Endothelial cell of umbilical vein (primary cell): ENCODE measurements at regions not wholly inside any gene's neighbourhood (a gene's known extent, or its start where the extent isn't known, plus 50 kb on each side); places are given as distances from the start of the nearest gene placed in this dataset.

Experiments
- BruUV-seq: library from RNA; stranded (reverse); fragments of 400-500 nt; replicated peaks from 2 replicates; lab custom pipeline; 2021; lab: Mats Ljungman, UMichigan
- CTCF ChIA-PET: fragments of 300-600, 350-600 bp; sonication (Branson Sonifier 250); formaldehyde crosslinking; loops from one replicate; lab custom pipeline; 2021; ENCODE audit warnings: antibody characterized with exemption, inconsistent platforms; lab: Charles Lee
- POLR2A ChIA-PET: fragments of 300-600, 350-600 bp; sonication (Branson Sonifier 250); formaldehyde crosslinking; loops from one replicate; lab custom pipeline; 2021; ENCODE audit warnings: antibody characterized with exemption, inconsistent platforms; lab: Charles Lee
- DNase-seq: peaks from one replicate; pipeline ENCODE4 v3.0.0-alpha.2; 2011; ENCODE audit warnings: low read depth, low spot score
- FAIRE-seq: peaks from 2 replicates; lab custom pipeline; 2011; peaks lifted over from hg19 to GRCh38; lab: Jason Lieb, UNC
- H2AFZ ChIP-seq: 2 replicates; pipeline ENCODE4 v1.6.0; 2012; ENCODE audit warnings: low read depth, low read length, control low read depth, inconsistent platforms
- H3K27ac ChIP-seq: 2 replicates; pipeline ENCODE4 v1.5.1; 2011; ENCODE audit warnings: low read depth, mild to moderate bottlenecking, control low read depth, low read length, moderate library complexity; ENCODE audit not compliant: insufficient read depth
- H3K27me3 ChIP-seq, 2 experiments: 2 replicates each; pipeline versions ENCODE4 v1.6.0 to v1.6.1; 2011; ENCODE audit warnings: low read length in 2 of 2, mixed read lengths in 1 of 2; ENCODE audit not compliant: control insufficient read depth in 2 of 2, insufficient read depth in 2 of 2
- H3K36me3 ChIP-seq, 2 experiments: 2 replicates in 1 of 2; 3 replicates in 1 of 2; pipeline ENCODE4 v1.5.1; 2011; ENCODE audit warnings: low read length in 2 of 2, mild to moderate bottlenecking in 1 of 2, moderate library complexity in 1 of 2; ENCODE audit not compliant: control insufficient read depth in 2 of 2, insufficient read depth in 2 of 2; ENCODE audit errors: extremely low read depth in 1 of 2
- H3K4me1 ChIP-seq: 3 replicates; pipeline ENCODE4 v1.5.1; 2011; ENCODE audit warnings: mild to moderate bottlenecking, low read length; ENCODE audit not compliant: control insufficient read depth, insufficient read depth; ENCODE audit errors: extremely low read depth
- H3K4me2 ChIP-seq: 2 replicates; pipeline ENCODE4 v1.6.1; 2011; ENCODE audit warnings: low read length, control low read depth, mixed read lengths; ENCODE audit not compliant: insufficient read depth
- H3K4me3 ChIP-seq, 3 experiments: fragments of 200-600 bp in 1 of 3; sonication (generic), shearing (Covaris generic) in 1 of 3; replicated peaks in 1 of 3; 2 replicates each; pipeline ENCODE4 v1.5.1; 2011 to 2016; ENCODE audit warnings: control low read depth in 3 of 3, low read length in 3 of 3, mild to moderate bottlenecking in 2 of 3, inconsistent platforms in 1 of 3, low read depth in 1 of 3, moderate library complexity in 1 of 3; ENCODE audit not compliant: insufficient read depth in 1 of 3
- H3K79me2 ChIP-seq: 2 replicates; pipeline ENCODE4 v1.6.0; 2012; ENCODE audit warnings: low read length, inconsistent platforms; ENCODE audit not compliant: control insufficient read depth, insufficient read depth
- H3K9ac ChIP-seq: replicated peaks from 2 replicates; pipeline ENCODE3; 2011; ENCODE audit warnings: low read length, control low read depth; ENCODE audit not compliant: insufficient read depth; ENCODE audit errors: extremely low read depth
- H3K9me1 ChIP-seq: replicated peaks from 3 replicates; pipeline ENCODE4 v1.6.0; 2011; ENCODE audit warnings: mild to moderate bottlenecking, low read length; ENCODE audit not compliant: control insufficient read depth, insufficient read depth; ENCODE audit errors: extremely low read depth
- H3K9me3 ChIP-seq: replicated peaks from 2 replicates; pipeline ENCODE4 v1.5.1; 2012; ENCODE audit warnings: low read length, inconsistent platforms; ENCODE audit not compliant: control insufficient read depth, insufficient read depth
- H4K20me1 ChIP-seq: replicated peaks from 2 replicates; pipeline ENCODE3; 2011; ENCODE audit warnings: mild to moderate bottlenecking, low read length; ENCODE audit not compliant: control insufficient read depth, insufficient read depth; ENCODE audit errors: extremely low read depth
- EZH2 ChIP-seq: IDR thresholded peaks from 2 replicates; pipeline ENCODE4 v1.6.1; 2012; ENCODE audit warnings: borderline replicate concordance, low read depth, mild to moderate bottlenecking, moderate library complexity, low read length, inconsistent platforms; ENCODE audit not compliant: severe bottlenecking
- FOS ChIP-seq: IDR thresholded peaks from 2 replicates; pipeline ENCODE4 v1.6.1; 2011; ENCODE audit warnings: mild to moderate bottlenecking, low read length, moderate library complexity, borderline replicate concordance; ENCODE audit not compliant: insufficient read depth
- GATA2 ChIP-seq: IDR thresholded peaks from 2 replicates; pipeline ENCODE4 v1.7.0; 2011; ENCODE audit warnings: low read depth, mild to moderate bottlenecking, moderate library complexity, mixed read lengths, low read length; ENCODE audit not compliant: insufficient read length, insufficient read depth
- JUN ChIP-seq: IDR thresholded peaks from 2 replicates; pipeline ENCODE4 v1.6.1; 2011; ENCODE audit warnings: borderline replicate concordance, low read depth; ENCODE audit not compliant: insufficient read length, insufficient read depth
- MYC ChIP-seq: IDR thresholded peaks from one replicate; pipeline ENCODE4 v1.6.1; 2011; ENCODE audit warnings: mild to moderate bottlenecking, low read depth, low read length
- POLR2A ChIP-seq: IDR thresholded peaks from 2 replicates; pipeline ENCODE4 v1.6.1; 2012; ENCODE audit warnings: low read depth, mild to moderate bottlenecking, control low read depth, low read length
- POLR2AphosphoS5 ChIP-seq: IDR thresholded peaks from 2 replicates; pipeline ENCODE4 v1.6.1; 2012; ENCODE audit warnings: low read depth, mild to moderate bottlenecking, control low read depth, low read length, moderate library complexity; ENCODE audit not compliant: insufficient read depth
- dilution Hi-C: fragments of 300-500 bp; cut with MboI; formaldehyde crosslinking; loops from one replicate; pipeline ENCODE4 v1.15.0; 2019; ENCODE audit warnings: low sequenced_read_pairs; ENCODE audit not compliant: extremely low pct_ligation_motif_present
- intact Hi-C: fragments of 100-400 bp; cut with micrococcal nuclease; formaldehyde crosslinking; loops from one replicate; pipeline ENCODE4 v1.10.0; 2022
- TF ChIP-seq, protein P1 (sequence below), 2 donors: IDR thresholded peaks; 1 replicate in 1 of 2; 2 replicates in 1 of 2; pipeline ENCODE4 v1.5.1; 2011; ENCODE audit warnings: low read length in 2 of 2, mild to moderate bottlenecking in 2 of 2, moderate library complexity in 2 of 2, control low read depth in 1 of 2, inconsistent platforms in 1 of 2, low read depth in 1 of 2; ENCODE audit not compliant: insufficient read depth in 1 of 2; ENCODE audit errors: extremely low read depth in 1 of 2
- TF ChIP-seq, protein P2 (sequence below): IDR thresholded peaks from 2 replicates; pipeline ENCODE4 v1.6.1; 2011; ENCODE audit not compliant: insufficient read depth, insufficient read length

DNA sequence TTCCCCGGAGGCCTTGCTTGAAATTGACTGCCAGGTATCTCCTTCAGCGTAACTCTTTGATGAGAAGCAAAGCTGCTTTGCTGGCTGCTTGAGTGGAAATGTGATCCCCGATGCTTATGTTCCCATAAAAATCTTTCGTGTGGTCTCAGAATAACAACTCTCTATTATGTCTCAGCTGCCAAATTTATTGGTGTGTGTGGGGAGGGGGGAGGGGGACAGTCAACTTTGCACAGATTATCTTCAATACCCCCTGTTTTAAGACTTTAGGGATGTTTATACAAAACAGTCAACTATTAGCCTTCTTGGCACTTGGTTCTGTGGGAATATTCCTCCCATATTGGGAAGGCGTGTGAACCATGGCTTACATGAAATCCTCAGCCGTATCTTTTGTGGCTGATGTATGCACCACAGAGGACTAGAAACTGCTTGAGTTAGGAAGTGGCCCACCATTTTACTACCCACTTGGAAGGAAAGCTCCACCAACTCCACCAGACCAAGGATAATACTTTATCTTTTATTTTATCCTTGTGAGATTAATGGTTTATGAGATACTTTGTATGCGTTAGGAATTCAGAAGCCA lies 101.5 kb upstream of the SLC24A3 start:
- Histone ChIP-seq H4K20me1 (no peaks in the 10 kb centered on the region), H3K9me1 (no peaks in the 10 kb centered on the region), H3K36me3 (no peaks in the 10 kb centered on the region), H3K4me3 (no peak overlapping the region), H3K27me3 (no peaks in the 10 kb centered on the region), H3K9me3 (peaks cover 6% of the 10 kb centered on the region), H3K27ac (no peak overlapping the region), H2AFZ (no peak overlapping the region), H3K79me2 (no peaks in the 10 kb centered on the region), H3K4me1 (no peaks in the 10 kb centered on the region), H3K4me2 (no peak overlapping the region), H3K9ac (no peak overlapping the region)
- dilution Hi-C loops (no loop called here), intact Hi-C loops (no loop called here)
- CTCF ChIA-PET, result no interaction called here
- DNase-seq (no peak), FAIRE-seq (no peak)
- POLR2A ChIA-PET, result no interaction called here
- no TSS peak for BruUV-seq
- no peak for TF ChIP-seq EZH2
- TF ChIP-seq JUN, result no peak
- TF ChIP-seq, protein P1, sequence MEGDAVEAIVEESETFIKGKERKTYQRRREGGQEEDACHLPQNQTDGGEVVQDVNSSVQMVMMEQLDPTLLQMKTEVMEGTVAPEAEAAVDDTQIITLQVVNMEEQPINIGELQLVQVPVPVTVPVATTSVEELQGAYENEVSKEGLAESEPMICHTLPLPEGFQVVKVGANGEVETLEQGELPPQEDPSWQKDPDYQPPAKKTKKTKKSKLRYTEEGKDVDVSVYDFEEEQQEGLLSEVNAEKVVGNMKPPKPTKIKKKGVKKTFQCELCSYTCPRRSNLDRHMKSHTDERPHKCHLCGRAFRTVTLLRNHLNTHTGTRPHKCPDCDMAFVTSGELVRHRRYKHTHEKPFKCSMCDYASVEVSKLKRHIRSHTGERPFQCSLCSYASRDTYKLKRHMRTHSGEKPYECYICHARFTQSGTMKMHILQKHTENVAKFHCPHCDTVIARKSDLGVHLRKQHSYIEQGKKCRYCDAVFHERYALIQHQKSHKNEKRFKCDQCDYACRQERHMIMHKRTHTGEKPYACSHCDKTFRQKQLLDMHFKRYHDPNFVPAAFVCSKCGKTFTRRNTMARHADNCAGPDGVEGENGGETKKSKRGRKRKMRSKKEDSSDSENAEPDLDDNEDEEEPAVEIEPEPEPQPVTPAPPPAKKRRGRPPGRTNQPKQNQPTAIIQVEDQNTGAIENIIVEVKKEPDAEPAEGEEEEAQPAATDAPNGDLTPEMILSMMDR (IDR thresholded peaks at IDR 0.05; ENCODE audit: extremely low read depth in 1 of 2, insufficient read depth in 1 of 2, low read depth in 1 of 2, low read length in 2 of 2), result no peak
- no peak for TF ChIP-seq POLR2AphosphoS5

DNA sequence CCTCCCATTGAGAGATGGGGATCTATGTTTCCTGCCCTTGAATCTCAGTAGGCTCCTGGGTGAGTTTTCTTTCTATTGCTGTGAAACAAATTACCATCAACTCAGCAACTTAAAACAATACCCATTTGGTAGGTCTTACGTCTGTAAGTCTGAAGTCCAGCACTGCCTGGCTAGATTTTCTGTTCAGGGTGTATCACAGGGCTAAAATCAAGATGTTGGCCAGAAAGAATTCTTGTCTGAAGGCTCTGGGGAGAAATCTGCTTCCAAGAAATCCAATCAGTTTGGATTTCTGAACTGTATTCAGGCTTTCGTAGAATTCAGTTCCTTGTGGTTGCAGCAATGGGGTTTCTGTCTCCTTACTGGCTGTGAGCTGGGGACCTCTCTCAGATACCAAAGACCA lies 99.6 kb upstream of the SLC24A3 start:
- no peak overlapping the region for H3K27ac ChIP-seq
- H2AFZ ChIP-seq, result no peak overlapping the region
- no peak overlapping the region for H3K4me2 ChIP-seq
- TF ChIP-seq, protein P1 (IDR thresholded peaks at IDR 0.05; ENCODE audit: extremely low read depth in 1 of 2, insufficient read depth in 1 of 2, low read depth in 1 of 2, low read length in 2 of 2), result no peak
- TF ChIP-seq, protein P2, sequence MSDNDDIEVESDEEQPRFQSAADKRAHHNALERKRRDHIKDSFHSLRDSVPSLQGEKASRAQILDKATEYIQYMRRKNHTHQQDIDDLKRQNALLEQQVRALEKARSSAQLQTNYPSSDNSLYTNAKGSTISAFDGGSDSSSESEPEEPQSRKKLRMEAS, result no peak
- TF ChIP-seq POLR2A (no peak), GATA2 (no peak), EZH2 (no peak), POLR2AphosphoS5 (no peak), FOS (no peak), MYC (no peak), JUN (no peak)
- DNase-seq, result no peak
- H3K9me3 ChIP-seq, result peaks cover 9% of the 10 kb centered on the region
- no peaks in the 10 kb centered on the region for H3K4me1 ChIP-seq
- ChIA-PET POLR2A (no interaction called here), CTCF (no interaction called here)
- H3K9ac ChIP-seq, result no peak overlapping the region
- FAIRE-seq, result no peak
- H3K27me3 ChIP-seq, result no peaks in the 10 kb centered on the region
- no peaks in the 10 kb centered on the region for H3K36me3 ChIP-seq
- no peaks in the 10 kb centered on the region for H3K79me2 ChIP-seq
- no TSS peak for BruUV-seq
- dilution Hi-C loops, result no loop called here
- no peak overlapping the region for H3K4me3 ChIP-seq
- H4K20me1 ChIP-seq, result no peaks in the 10 kb centered on the region
- no peaks in the 10 kb centered on the region for H3K9me1 ChIP-seq
- intact Hi-C loops, result no loop called here
